Epithelial cell of esophagus (primary cell): ENCODE measurements at regions not wholly inside any gene's neighbourhood (a gene's known extent, or its start where the extent isn't known, plus 50 kb on each side); places are given as distances from the start of the nearest gene placed in this dataset.

Experiments
- DNase-seq: peaks from one replicate; pipeline ENCODE4 v3.0.0; 2010; ENCODE audit warnings: low read depth
- H3K4me3 ChIP-seq: 2 replicates; pipeline ENCODE4 v1.5.1; 2011; ENCODE audit warnings: mild to moderate bottlenecking, low read length, control low read depth
- TF ChIP-seq, protein P1 (sequence below): IDR thresholded peaks from 2 replicates; pipeline ENCODE4 v1.5.1; 2011; ENCODE audit warnings: low read depth, mild to moderate bottlenecking, low read length, control low read depth, inconsistent platforms; ENCODE audit not compliant: insufficient read depth; ENCODE audit errors: missing control alignments

DNA sequence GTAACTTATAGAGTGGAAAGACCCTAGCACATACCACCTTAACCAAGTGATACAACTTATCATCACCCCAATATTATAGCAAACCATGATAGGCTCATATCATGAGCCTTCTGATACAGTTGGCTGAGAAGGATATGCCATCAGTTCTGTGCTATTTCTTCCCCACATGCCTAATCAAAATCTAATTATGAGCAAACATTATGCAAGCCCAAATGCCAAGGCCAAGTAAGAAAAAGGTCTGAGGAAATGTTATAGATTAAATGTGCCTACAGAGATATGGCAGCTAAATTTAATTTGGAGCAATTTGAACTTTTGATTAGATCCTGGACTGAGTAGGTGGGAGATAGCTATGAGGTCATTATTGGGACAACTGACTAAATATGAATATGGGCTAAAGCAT lies 225.9 kb upstream of the PMFBP1 start:
- no peak for DNase-seq
- no peak overlapping the region for H3K4me3 ChIP-seq
- TF ChIP-seq, protein P1, sequence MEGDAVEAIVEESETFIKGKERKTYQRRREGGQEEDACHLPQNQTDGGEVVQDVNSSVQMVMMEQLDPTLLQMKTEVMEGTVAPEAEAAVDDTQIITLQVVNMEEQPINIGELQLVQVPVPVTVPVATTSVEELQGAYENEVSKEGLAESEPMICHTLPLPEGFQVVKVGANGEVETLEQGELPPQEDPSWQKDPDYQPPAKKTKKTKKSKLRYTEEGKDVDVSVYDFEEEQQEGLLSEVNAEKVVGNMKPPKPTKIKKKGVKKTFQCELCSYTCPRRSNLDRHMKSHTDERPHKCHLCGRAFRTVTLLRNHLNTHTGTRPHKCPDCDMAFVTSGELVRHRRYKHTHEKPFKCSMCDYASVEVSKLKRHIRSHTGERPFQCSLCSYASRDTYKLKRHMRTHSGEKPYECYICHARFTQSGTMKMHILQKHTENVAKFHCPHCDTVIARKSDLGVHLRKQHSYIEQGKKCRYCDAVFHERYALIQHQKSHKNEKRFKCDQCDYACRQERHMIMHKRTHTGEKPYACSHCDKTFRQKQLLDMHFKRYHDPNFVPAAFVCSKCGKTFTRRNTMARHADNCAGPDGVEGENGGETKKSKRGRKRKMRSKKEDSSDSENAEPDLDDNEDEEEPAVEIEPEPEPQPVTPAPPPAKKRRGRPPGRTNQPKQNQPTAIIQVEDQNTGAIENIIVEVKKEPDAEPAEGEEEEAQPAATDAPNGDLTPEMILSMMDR: no peak

DNA sequence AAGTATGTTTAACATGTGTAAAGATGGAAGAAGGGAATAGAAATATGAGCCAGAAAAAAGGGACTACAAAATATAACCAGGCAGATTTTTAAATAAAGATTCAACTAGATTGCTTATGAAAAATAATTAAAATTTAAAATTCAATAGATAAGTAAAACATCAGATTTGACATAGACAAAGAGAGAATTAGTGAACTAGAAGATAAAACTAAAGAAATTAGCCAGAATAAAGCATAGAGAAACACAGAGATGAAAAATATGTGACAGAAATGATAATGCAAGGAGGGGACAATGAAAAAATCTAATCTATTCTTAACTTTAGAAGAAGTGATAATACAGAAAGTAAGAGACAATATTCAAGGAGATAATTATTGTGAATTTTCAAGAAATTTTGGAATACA lies 222.6 kb upstream of the PMFBP1 start:
- H3K4me3 ChIP-seq: no peak overlapping the region
- TF ChIP-seq, protein P1: no peak
- no peak for DNase-seq

DNA sequence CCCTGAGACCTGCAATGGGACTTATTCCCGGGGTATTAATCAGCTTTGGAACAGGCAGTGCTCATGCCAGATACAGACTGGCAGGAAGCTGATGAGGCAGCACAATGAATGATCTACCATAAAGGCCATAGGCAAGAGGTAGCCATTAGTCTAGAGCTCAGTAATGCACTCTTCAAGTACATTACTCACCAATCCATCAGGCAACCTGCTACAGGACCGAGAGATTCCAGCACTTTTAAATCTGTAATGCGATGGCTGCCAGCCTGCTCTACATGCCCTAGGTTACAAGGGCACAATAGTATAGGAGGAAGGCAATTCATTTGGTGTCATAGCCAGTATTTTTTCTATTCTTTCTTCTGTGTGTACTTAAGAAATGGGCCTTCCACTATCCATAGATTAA lies 217.8 kb upstream of the PMFBP1 start:
- no peak overlapping the region for H3K4me3 ChIP-seq
- TF ChIP-seq, protein P1: no peak
- DNase-seq: no peak

DNA sequence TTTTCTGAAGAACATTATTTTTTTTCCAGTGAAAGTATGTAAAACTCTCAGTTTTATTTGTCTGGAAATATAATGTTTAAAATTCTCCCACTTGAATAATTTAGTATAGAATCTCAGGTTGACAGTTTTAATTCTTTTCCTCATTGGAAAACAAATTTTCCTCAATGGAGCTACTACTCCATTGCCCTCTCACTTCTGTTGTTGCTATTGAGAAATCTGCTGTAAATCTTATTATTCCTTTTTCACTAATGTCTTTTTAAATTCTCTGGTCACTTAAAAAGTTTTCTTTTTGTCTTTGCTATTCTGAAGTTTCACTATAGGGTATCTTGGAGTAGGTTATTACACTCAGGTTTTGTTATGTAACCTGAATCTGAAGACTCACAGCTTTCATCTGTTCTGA lies 216.1 kb upstream of the PMFBP1 start:
- DNase-seq: no peak
- H3K4me3 ChIP-seq: no peak overlapping the region
- TF ChIP-seq, protein P1: no peak

DNA sequence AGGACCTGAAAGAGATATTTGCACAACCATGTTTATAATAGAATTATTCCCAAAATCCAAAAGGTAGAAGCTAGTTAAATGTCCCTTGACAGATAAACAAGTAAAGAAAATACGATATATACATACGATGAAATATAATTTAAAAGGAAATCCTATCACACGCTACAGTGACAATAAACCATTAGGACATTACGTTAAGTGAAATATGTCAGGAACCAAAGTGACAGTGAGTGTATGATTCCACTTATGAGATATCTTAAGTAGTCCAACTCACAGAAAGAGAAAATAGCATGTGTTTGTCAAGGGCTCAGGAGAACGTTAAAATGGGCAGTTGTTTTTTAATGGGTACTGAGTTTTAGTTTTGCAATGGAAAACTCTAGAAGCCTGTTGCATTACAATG lies 212.7 kb upstream of the PMFBP1 start:
- no peak overlapping the region for H3K4me3 ChIP-seq
- TF ChIP-seq, protein P1: no peak
- no peak for DNase-seq

DNA sequence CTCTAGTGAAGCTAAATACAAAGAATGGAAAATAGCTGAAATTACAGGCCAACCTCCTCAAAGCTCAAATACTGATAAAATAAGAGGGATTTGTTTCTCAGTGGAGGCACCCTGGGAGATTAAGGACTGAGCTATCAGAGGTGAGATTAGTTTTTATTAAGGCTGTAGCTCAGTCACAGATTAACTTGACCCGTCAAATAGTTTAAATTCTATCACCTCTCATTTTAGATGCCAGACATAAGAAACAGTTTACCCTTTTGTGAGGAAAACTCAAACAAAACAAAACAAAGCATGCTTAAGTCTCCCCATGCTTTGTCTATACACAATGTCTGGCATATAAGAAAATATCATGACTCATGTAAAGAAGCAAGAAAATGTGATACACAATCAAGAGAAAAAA lies 208.3 kb upstream of the PMFBP1 start:
- TF ChIP-seq, protein P1: no peak
- H3K4me3 ChIP-seq: no peak overlapping the region
- no peak for DNase-seq

DNA sequence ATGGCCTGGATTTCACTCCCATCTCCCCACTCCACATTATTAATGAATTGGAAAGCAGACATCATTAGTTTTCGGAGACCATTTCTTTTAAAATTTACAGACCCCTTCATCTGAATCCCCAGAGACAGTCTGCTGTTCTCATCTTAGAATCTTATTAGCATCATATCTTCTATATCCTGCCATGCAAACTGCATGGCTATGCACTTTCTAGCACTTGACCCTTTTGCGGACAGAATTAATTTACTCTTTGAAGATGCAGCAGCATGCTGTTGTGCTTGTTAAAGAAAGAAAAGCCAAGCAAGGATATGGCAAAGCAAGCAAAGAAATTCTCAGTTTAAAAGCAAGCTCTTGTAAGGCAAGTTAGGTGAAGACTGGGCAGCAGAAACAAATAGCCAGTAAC lies 201.2 kb upstream of the PMFBP1 start:
- no peak overlapping the region for H3K4me3 ChIP-seq
- DNase-seq: no peak
- TF ChIP-seq, protein P1: no peak
